Activated T-helper 1 cell treated with anti-CD3 and anti-CD28 coated beads, Interleukin-12 subunit alpha, Interleukin-12 subunit beta, Interleukin-2, Interleukin-4 antibody, amounts not matched to agents 30 ng/mL and 10 ng/mL and 1 ng/mL, durations not matched to agents 14 hours and 24 hours and 36 hours (primary cell): ENCODE measurements at regions not wholly inside any gene's neighbourhood (a gene's known extent, or its start where the extent isn't known, plus 50 kb on each side); places are given as distances from the start of the nearest gene placed in this dataset.

ENCODE experiments used
- DNase-seq: peaks from one replicate; pipeline ENCODE4 v3.0.0; 2021; ENCODE audit warnings: low spot score
- H3K27ac Mint-ChIP-seq: one replicate; pipeline ENCODE4 v1.8.0; 2021; ENCODE audit warnings: mild to moderate bottlenecking, mixed read lengths
- H3K27me3 Mint-ChIP-seq: one replicate; pipeline ENCODE4 v1.8.0; 2022; ENCODE audit warnings: mild to moderate bottlenecking, moderate library complexity, mixed read lengths; ENCODE audit not compliant: insufficient read depth
- H3K36me3 Mint-ChIP-seq: one replicate; pipeline ENCODE4 v1.8.0; 2021; ENCODE audit warnings: low read depth, mixed read lengths
- H3K4me1 Mint-ChIP-seq: one replicate; pipeline ENCODE4 v1.8.0; 2021; ENCODE audit warnings: low read depth, mixed read lengths
- H3K4me3 Mint-ChIP-seq: one replicate; pipeline ENCODE4 v1.8.0; 2021; ENCODE audit warnings: mild to moderate bottlenecking, moderate library complexity, mixed read lengths
- H3K9me3 Mint-ChIP-seq: one replicate; pipeline ENCODE4 v1.8.0; 2021; ENCODE audit warnings: mixed read lengths
- intact Hi-C: fragments of 100-400 bp; cut with micrococcal nuclease; formaldehyde crosslinking; loops from one replicate; pipeline ENCODE4 v1.15.1; 2024

DNA sequence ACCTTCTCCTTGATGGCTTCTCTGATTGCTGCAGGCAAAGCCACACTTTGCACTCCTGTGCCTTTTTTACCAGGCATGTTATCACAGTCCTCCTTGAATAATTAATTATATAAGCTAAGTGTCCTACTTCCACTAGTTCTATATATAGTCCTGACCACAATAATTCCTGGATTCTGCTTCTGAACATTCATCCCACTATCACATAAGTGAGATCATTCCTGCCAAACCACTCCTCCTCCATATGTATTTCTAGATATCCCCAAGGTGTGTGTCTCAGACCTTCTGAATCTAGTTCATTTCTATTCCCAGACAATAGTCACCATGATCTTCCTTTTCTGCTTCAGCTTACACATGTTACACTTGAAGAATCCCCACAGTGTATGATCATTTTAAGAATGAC lies 1237.5 kb upstream of the MAP3K7 start:
- intact Hi-C loops = no loop called here
- no peaks in the 10 kb centered on the region for H3K27me3 Mint-ChIP-seq
- no peak for DNase-seq
- H3K27ac Mint-ChIP-seq = no peak overlapping the region
- no peaks in the 10 kb centered on the region for H3K4me1 Mint-ChIP-seq
- no peaks in the 10 kb centered on the region for H3K36me3 Mint-ChIP-seq
- no peak overlapping the region for H3K4me3 Mint-ChIP-seq
- no peaks in the 10 kb centered on the region for H3K9me3 Mint-ChIP-seq

GRCh38 chr6:91822581-91822980 lies 1235.7 kb upstream of the MAP3K7 start:
- no peaks in the 10 kb centered on the region for H3K27me3 Mint-ChIP-seq
- H3K4me1 Mint-ChIP-seq = no peaks in the 10 kb centered on the region
- H3K36me3 Mint-ChIP-seq = no peaks in the 10 kb centered on the region
- no peak overlapping the region for H3K4me3 Mint-ChIP-seq
- DNase-seq = no peak
- H3K27ac Mint-ChIP-seq = no peak overlapping the region
- intact Hi-C loops = no loop called here
- no peaks in the 10 kb centered on the region for H3K9me3 Mint-ChIP-seq

DNA sequence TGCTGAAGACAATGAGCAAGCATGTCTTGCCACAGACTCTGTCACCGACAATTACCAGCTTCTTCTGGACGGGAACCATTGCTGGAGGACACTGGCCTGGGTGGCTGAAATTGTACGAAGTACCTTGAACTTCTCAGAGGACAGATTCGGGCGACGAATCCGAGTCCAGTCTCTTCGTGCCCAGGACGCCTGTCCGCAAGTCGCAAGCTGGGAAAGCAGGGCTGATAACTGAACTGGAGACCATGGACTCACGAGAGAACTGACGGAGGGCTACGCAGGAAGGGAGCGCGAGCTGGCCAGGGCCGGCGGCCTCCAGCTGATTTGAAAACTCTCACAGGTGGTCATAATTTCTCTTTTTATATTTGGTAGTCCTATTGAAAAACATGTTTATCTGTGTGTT lies 1229.5 kb upstream of the MAP3K7 start:
- Mint-ChIP-seq H3K9me3 (no peaks in the 10 kb centered on the region), H3K27ac (no peak overlapping the region), H3K27me3 (no peaks in the 10 kb centered on the region), H3K4me3 (no peak overlapping the region), H3K4me1 (no peaks in the 10 kb centered on the region), H3K36me3 (no peaks in the 10 kb centered on the region)
- DNase-seq = no peak
- intact Hi-C loops = no loop called here

DNA sequence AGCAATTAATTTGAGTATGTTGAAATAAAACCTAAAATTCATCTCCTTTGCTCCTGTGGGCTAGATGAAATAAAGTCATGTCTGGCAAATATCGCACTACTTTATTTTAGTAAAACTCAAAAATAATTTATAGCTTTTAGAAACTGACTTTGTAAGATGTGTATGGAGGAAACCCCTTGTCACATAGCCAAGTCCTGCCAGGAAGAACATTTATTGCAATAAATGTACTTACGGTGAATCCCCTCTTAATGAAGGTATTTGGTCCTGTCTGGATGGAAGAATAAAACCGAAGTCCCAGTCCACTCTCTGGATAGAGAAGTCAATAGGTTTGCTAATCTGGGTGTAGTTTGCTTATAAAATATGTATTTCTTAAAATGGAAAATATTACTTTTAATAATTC lies 1226.8 kb upstream of the MAP3K7 start:
- Mint-ChIP-seq H3K4me3 (no peak overlapping the region), H3K4me1 (no peaks in the 10 kb centered on the region), H3K27me3 (no peaks in the 10 kb centered on the region), H3K9me3 (no peaks in the 10 kb centered on the region), H3K36me3 (no peaks in the 10 kb centered on the region), H3K27ac (no peak overlapping the region)
- no peak for DNase-seq
- intact Hi-C loops = no loop called here

- H3K36me3 Mint-ChIP-seq = no peaks in the 10 kb centered on the region
- H3K4me1 Mint-ChIP-seq = no peaks in the 10 kb centered on the region
- no peak overlapping the region for H3K27ac Mint-ChIP-seq
- intact Hi-C loops = no loop called here
- H3K9me3 Mint-ChIP-seq = no peaks in the 10 kb centered on the region
- DNase-seq = no peak
- no peak overlapping the region for H3K4me3 Mint-ChIP-seq
- H3K27me3 Mint-ChIP-seq = no peaks in the 10 kb centered on the region
Observed at GRCh38 chr6:91812596-91813274, 1225.9 kb upstream of the MAP3K7 start.

DNA sequence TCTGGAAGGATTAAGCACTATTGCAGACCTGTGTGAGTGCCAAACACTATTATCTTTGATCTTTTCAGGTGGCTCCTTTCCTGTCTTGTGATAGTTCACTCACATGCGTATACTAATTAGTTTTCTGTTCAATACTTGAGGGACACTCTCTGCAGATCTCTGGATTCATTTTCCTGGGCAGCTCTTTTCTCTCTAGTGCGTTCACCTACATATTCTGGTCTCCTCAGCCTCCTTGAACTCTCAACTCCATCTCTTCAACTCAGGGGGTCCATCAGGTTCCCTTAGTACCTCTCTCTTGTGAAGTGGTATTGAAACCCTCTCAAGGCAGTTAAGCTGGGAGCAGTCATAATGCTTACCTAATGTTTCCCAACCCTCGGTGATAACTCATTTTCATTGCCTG lies 1218.1 kb upstream of the MAP3K7 start:
- H3K36me3 Mint-ChIP-seq = no peaks in the 10 kb centered on the region
- no peaks in the 10 kb centered on the region for H3K4me1 Mint-ChIP-seq
- no peak overlapping the region for H3K27ac Mint-ChIP-seq
- intact Hi-C loops = no loop called here
- no peaks in the 10 kb centered on the region for H3K9me3 Mint-ChIP-seq
- no peaks in the 10 kb centered on the region for H3K27me3 Mint-ChIP-seq
- H3K4me3 Mint-ChIP-seq = no peak overlapping the region
- no peak for DNase-seq

DNA sequence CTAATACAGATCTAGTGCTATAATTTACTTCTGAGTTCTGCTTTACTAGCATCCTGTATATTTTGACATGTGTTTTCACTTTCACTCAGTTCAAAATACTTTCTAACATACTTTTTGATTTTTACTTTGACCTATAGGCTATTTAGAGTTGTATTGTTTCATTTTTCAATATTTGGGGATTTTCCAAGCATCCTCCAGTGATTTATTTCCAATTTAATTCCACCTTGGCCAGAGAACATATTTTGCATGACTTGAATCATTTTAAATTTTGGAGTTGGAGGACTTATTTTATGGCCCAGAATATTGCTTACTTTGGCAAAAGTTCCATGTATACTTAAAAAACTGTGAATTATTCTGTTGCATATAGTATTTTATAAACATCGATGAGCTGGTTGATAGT lies 1215.6 kb upstream of the MAP3K7 start:
- no peaks in the 10 kb centered on the region for H3K36me3 Mint-ChIP-seq
- H3K27ac Mint-ChIP-seq = no peak overlapping the region
- H3K27me3 Mint-ChIP-seq = no peaks in the 10 kb centered on the region
- no peak for DNase-seq
- H3K4me3 Mint-ChIP-seq = no peak overlapping the region
- intact Hi-C loops = no loop called here
- H3K4me1 Mint-ChIP-seq = no peaks in the 10 kb centered on the region
- no peaks in the 10 kb centered on the region for H3K9me3 Mint-ChIP-seq

- Mint-ChIP-seq H3K36me3 (no peaks in the 10 kb centered on the region), H3K4me3 (no peak overlapping the region), H3K4me1 (no peaks in the 10 kb centered on the region), H3K27me3 (no peaks in the 10 kb centered on the region), H3K27ac (no peak overlapping the region), H3K9me3 (no peaks in the 10 kb centered on the region)
- no peak for DNase-seq
- intact Hi-C loops = no loop called here
Observed at GRCh38 chr6:91796603-91797002, 1209.7 kb upstream of the MAP3K7 start.

GRCh38 chr6:91788501-91788900 lies 1201.6 kb upstream of the MAP3K7 start:
- no peak overlapping the region for H3K27ac Mint-ChIP-seq
- intact Hi-C loops = no loop called here
- H3K27me3 Mint-ChIP-seq = no peaks in the 10 kb centered on the region
- no peak overlapping the region for H3K4me3 Mint-ChIP-seq
- no peaks in the 10 kb centered on the region for H3K36me3 Mint-ChIP-seq
- DNase-seq = no peak
- H3K9me3 Mint-ChIP-seq = peaks cover 6% of the 10 kb centered on the region
- no peaks in the 10 kb centered on the region for H3K4me1 Mint-ChIP-seq

GRCh38 chr6:91786474-91787184 lies 1199.8 kb upstream of the MAP3K7 start:
- intact Hi-C loops = no loop called here
- peaks cover 6% of the 10 kb centered on the region for H3K9me3 Mint-ChIP-seq
- no peak for DNase-seq
- H3K27ac Mint-ChIP-seq = no peak overlapping the region
- no peaks in the 10 kb centered on the region for H3K27me3 Mint-ChIP-seq
- H3K4me1 Mint-ChIP-seq = no peaks in the 10 kb centered on the region
- no peak overlapping the region for H3K4me3 Mint-ChIP-seq
- no peaks in the 10 kb centered on the region for H3K36me3 Mint-ChIP-seq

- intact Hi-C loops = no loop called here
- no peaks in the 10 kb centered on the region for H3K36me3 Mint-ChIP-seq
- DNase-seq = no peak
- no peak overlapping the region for H3K4me3 Mint-ChIP-seq
- no peaks in the 10 kb centered on the region for H3K27me3 Mint-ChIP-seq
- no peak overlapping the region for H3K27ac Mint-ChIP-seq
- no peaks in the 10 kb centered on the region for H3K4me1 Mint-ChIP-seq
- H3K9me3 Mint-ChIP-seq = peaks cover 6% of the 10 kb centered on the region
Observed at GRCh38 chr6:91782802-91783201, 1195.9 kb upstream of the MAP3K7 start.

- Mint-ChIP-seq H3K4me3 (no peak overlapping the region), H3K9me3 (peaks cover 6% of the 10 kb centered on the region), H3K27me3 (no peaks in the 10 kb centered on the region), H3K36me3 (no peaks in the 10 kb centered on the region), H3K27ac (no peak overlapping the region), H3K4me1 (no peaks in the 10 kb centered on the region)
- intact Hi-C loops = no loop called here
- no peak for DNase-seq
Observed at GRCh38 chr6:91781946-91782345, 1195.1 kb upstream of the MAP3K7 start.

- H3K36me3 Mint-ChIP-seq = no peaks in the 10 kb centered on the region
- H3K4me3 Mint-ChIP-seq = no peak overlapping the region
- no peaks in the 10 kb centered on the region for H3K4me1 Mint-ChIP-seq
- no peak for DNase-seq
- H3K27ac Mint-ChIP-seq = no peak overlapping the region
- intact Hi-C loops = no loop called here
- H3K27me3 Mint-ChIP-seq = no peaks in the 10 kb centered on the region
- H3K9me3 Mint-ChIP-seq = peaks cover 4% of the 10 kb centered on the region
Observed at GRCh38 chr6:91780270-91780669, 1193.4 kb upstream of the MAP3K7 start.

- Mint-ChIP-seq H3K27ac (no peak overlapping the region), H3K27me3 (no peaks in the 10 kb centered on the region), H3K36me3 (no peaks in the 10 kb centered on the region), H3K9me3 (no peaks in the 10 kb centered on the region), H3K4me1 (no peaks in the 10 kb centered on the region), H3K4me3 (no peak overlapping the region)
- intact Hi-C loops = no loop called here
- DNase-seq = no peak
Observed at GRCh38 chr6:91761621-91762020, 1174.7 kb upstream of the MAP3K7 start.
